ENCODE measurements at regions not wholly inside any gene's neighbourhood (a gene's known extent, or its start where the extent isn't known, plus 50 kb on each side); places are given as distances from the start of the nearest gene placed in this dataset.

DNA sequence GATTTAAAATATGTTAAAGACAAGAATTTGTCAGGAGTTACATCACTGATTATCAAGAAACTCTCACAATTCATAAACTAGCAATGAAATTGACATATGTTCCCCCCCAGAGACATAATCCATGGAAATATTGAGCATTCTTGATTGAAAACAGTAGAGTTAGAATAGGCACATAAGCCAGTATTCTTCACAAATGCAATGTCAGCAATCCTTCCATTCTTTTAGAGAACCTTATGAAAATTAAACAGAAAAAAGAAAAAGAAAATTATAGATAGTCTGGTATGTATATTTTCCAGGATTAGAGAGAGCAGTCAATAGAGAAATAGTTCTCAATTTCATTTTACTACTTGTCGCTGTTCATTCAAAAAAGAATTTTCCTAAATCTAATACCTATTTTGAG, 458.4 kb downstream of the EFNB2 start:
- TF ChIP-seq, protein P1, sequence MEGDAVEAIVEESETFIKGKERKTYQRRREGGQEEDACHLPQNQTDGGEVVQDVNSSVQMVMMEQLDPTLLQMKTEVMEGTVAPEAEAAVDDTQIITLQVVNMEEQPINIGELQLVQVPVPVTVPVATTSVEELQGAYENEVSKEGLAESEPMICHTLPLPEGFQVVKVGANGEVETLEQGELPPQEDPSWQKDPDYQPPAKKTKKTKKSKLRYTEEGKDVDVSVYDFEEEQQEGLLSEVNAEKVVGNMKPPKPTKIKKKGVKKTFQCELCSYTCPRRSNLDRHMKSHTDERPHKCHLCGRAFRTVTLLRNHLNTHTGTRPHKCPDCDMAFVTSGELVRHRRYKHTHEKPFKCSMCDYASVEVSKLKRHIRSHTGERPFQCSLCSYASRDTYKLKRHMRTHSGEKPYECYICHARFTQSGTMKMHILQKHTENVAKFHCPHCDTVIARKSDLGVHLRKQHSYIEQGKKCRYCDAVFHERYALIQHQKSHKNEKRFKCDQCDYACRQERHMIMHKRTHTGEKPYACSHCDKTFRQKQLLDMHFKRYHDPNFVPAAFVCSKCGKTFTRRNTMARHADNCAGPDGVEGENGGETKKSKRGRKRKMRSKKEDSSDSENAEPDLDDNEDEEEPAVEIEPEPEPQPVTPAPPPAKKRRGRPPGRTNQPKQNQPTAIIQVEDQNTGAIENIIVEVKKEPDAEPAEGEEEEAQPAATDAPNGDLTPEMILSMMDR (IDR thresholded peaks at IDR 0.05), result no peak

- TF ChIP-seq, protein P1 (IDR thresholded peaks at IDR 0.05), result no peak
These were observed 463.4 kb downstream of the EFNB2 start for GRCh38 chr13:106072014-106072413.

GRCh38 chr13:106063591-106064313, 471.7 kb downstream of the EFNB2 start:
- TF ChIP-seq, protein P1 (IDR thresholded peaks at IDR 0.05), result no peak

DNA sequence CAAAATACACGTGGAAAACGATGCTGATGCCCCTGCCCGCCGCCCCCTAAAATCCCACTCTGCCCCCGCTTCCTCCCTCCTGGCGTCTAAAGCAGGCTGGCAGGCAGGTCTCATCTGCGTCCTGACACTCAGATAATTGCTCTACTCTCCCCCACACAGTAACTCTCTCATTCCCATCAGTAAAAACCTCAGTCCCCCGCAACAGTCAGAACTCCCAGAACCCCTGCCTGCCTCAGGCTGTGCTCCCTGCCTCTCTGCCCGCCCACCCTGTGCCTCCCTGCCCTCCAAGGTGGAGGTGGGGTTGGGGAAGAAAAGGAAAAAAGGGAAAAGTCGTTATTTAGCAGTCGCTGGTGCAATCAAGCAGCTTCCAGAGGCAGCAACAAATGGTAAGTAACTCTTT, 473.7 kb downstream of the EFNB2 start:
- TF ChIP-seq, protein P1 (IDR thresholded peaks at IDR 0.05), result no peak

DNA sequence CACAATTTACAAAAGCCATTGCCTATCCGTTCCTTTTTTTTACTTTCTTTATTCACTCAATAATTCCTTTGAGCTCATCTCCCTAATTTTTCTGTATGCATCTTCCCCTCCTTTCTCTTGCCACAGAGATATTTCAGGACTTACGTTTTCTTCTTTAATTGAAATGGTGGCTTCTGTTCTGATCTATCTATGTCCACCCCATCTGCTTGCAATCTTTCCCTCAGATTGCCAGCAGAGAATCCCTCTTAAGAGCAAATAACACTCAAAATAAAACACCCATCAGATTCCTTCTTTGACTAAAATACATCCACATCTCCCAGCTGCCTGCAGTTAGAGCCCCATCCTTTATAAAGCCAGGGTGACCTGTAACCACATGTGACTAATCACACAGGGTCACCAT, 478.6 kb downstream of the EFNB2 start:
- TF ChIP-seq, protein P1 (IDR thresholded peaks at IDR 0.05), result no peak

DNA sequence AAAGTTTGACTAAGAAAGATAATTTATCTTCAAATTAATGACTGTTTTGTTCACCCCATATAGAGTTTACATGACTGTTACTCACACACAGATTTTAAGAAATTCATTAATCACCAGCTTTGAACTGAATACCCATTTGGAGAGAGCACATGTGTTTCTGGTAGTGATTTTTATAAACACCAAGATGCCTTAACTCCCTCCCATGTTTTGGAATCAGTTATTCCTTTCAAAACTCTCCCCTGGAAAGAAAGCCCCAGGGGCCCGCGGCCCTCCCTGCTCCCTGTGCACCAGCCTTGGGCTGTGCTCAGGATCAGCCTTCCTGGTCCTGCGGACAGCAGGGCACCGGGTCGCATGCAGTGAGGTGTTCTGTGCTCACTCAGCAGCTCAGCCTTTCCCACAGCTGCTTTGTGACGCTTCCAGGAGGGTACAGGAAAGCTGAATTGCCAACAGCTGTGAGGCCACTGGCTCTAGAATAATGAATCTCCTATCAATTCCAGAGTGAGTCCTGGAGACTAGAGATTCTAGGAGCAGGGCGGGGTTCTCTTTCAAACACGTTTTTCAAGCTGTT, 483.2 kb downstream of the EFNB2 start:
- TF ChIP-seq, protein P1 (IDR thresholded peaks at IDR 0.05), result no peak

DNA sequence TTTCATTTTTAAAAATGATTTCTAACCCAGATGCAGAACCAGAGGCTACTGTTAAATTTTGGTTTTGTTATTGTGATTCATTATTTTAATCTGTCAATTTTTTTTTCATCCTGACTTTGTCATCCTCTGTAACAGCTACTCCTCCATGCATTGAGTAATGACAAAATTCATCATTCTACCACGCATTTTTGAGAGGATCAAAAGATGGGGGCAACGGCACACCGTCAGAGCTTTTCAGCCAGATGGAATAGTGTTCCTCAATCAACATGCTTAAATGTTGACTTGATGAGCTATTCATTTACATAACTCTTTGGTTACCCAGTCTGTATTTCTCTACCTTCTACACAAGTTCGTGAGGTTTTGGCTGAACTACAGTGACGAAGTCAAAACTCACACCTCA, 486.3 kb downstream of the EFNB2 start:
- TF ChIP-seq, protein P1 (IDR thresholded peaks at IDR 0.05), result no peak
